Fibroblast of lung (primary cell): ENCODE measurements at regions not wholly inside any gene's neighbourhood (a gene's known extent, or its start where the extent isn't known, plus 50 kb on each side); places are given as distances from the start of the nearest gene placed in this dataset.

ENCODE experiments used
- EZH2 ChIP-seq: IDR thresholded peaks from 2 replicates; pipeline ENCODE4 v1.5.1; 2012; ENCODE audit warnings: low read length, control low read depth, mild to moderate bottlenecking; ENCODE audit errors: missing control alignments
- TF ChIP-seq, protein P1 (sequence below), 2 donors: IDR thresholded peaks in 1 of 2; conservative IDR thresholded peaks in 1 of 2; 1 replicate in 1 of 2; 2 replicates in 1 of 2; pipeline ENCODE4 v1.5.1; 2011 to 2012; ENCODE audit warnings: low read length in 2 of 2, control low read depth in 1 of 2, inconsistent platforms in 1 of 2, low read depth in 1 of 2, mild to moderate bottlenecking in 1 of 2

DNA sequence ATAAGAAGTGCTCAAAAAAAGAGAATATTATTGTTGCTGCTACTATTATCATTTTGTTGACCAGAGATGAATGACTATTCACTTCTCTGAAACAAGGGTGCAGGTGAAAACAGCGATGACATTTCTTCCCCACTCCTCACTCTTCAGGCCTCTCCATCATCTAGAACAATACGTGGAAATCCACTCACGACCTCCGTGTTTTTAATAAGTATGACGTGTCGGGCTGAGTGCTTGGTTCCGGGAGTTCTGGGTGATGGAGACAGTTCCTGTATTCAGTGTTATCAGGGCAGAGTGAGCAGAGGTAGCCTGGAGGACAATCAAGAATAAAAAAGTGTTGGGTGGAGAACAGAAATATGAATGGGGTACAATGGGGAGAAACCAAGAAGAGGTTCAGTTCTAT is 130.0 kb upstream of the ZNF217 start:
- TF ChIP-seq EZH2, result no peak
- TF ChIP-seq, protein P1, sequence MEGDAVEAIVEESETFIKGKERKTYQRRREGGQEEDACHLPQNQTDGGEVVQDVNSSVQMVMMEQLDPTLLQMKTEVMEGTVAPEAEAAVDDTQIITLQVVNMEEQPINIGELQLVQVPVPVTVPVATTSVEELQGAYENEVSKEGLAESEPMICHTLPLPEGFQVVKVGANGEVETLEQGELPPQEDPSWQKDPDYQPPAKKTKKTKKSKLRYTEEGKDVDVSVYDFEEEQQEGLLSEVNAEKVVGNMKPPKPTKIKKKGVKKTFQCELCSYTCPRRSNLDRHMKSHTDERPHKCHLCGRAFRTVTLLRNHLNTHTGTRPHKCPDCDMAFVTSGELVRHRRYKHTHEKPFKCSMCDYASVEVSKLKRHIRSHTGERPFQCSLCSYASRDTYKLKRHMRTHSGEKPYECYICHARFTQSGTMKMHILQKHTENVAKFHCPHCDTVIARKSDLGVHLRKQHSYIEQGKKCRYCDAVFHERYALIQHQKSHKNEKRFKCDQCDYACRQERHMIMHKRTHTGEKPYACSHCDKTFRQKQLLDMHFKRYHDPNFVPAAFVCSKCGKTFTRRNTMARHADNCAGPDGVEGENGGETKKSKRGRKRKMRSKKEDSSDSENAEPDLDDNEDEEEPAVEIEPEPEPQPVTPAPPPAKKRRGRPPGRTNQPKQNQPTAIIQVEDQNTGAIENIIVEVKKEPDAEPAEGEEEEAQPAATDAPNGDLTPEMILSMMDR (conservative IDR thresholded peaks at IDR 0.05 in 1 of 2, IDR thresholded peaks at IDR 0.05 in 1 of 2; ENCODE audit: low read depth in 1 of 2, low read length in 2 of 2), result no peak
